ENCODE measurements at regions not wholly inside any gene's neighbourhood (a gene's known extent, or its start where the extent isn't known, plus 50 kb on each side); places are given as distances from the start of the nearest gene placed in this dataset.

- Histone ChIP-seq H3K27ac (no peak overlapping the region), H3K27me3 (no peaks in the 10 kb centered on the region), H3K36me3 (no peaks in the 10 kb centered on the region), H3K9me3 (no peaks in the 10 kb centered on the region), H3K4me3 (no peak overlapping the region), H3K4me1 (no peaks in the 10 kb centered on the region)
- DNase-seq (no peak), ATAC-seq (no peak)
- TF ChIP-seq, protein P1, sequence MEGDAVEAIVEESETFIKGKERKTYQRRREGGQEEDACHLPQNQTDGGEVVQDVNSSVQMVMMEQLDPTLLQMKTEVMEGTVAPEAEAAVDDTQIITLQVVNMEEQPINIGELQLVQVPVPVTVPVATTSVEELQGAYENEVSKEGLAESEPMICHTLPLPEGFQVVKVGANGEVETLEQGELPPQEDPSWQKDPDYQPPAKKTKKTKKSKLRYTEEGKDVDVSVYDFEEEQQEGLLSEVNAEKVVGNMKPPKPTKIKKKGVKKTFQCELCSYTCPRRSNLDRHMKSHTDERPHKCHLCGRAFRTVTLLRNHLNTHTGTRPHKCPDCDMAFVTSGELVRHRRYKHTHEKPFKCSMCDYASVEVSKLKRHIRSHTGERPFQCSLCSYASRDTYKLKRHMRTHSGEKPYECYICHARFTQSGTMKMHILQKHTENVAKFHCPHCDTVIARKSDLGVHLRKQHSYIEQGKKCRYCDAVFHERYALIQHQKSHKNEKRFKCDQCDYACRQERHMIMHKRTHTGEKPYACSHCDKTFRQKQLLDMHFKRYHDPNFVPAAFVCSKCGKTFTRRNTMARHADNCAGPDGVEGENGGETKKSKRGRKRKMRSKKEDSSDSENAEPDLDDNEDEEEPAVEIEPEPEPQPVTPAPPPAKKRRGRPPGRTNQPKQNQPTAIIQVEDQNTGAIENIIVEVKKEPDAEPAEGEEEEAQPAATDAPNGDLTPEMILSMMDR (IDR thresholded peaks at IDR 0.05): no peak
- intact Hi-C loops (cut with DNase I): no loop called here
Measured at GRCh38 chr6:23562554-23562953, 563.5 kb upstream of the NRSN1 start.

DNA sequence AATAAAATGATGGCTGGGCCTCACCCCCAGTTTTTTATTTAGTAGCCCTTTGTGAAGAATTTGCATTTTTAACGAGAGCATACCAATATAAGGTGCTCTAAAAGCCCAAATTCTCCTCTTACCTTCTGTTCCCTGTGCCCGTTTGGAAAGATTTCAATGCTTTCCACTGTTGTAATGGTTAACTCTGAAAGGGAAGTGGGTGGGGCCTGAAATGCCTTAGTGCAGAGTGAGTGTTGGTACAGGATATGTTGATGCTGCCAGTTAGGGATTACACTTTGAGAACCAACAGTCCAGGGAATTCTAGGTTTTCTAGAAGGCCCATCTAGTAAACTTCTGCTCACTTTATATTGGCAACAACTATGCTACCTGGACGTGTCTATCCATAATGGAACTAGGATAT lies 562.7 kb upstream of the NRSN1 start:
- no peaks in the 10 kb centered on the region for H3K9me3 ChIP-seq
- TF ChIP-seq, protein P1 (IDR thresholded peaks at IDR 0.05): no peak
- H3K4me1 ChIP-seq: no peaks in the 10 kb centered on the region
- intact Hi-C loops (cut with DNase I): no loop called here
- no peaks in the 10 kb centered on the region for H3K36me3 ChIP-seq
- H3K27ac ChIP-seq: no peak overlapping the region
- DNase-seq (no peak), ATAC-seq (no peak)
- H3K4me3 ChIP-seq: no peak overlapping the region
- H3K27me3 ChIP-seq: no peaks in the 10 kb centered on the region

DNA sequence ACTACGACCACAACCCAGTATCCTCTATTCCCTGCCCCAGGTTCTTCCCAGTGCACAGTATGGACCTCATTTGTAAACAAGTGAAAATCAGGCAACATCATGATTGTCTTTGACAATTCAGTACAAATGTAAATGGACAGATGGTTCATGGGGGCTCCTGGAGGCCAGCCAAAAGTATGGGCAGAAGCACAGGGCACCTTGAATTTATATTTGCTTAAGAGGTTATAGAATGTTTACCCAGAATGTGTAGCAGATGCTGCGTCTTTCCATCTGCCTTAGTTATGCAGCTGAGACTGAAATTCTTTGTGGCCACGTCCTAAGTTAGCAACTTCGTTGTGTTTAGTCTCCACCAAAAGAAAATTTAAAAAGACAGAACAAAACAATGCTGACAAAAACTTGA lies 559.6 kb upstream of the NRSN1 start:
- Histone ChIP-seq H3K36me3 (no peaks in the 10 kb centered on the region), H3K27ac (no peak overlapping the region), H3K4me3 (no peak overlapping the region), H3K4me1 (no peaks in the 10 kb centered on the region), H3K27me3 (no peaks in the 10 kb centered on the region), H3K9me3 (no peaks in the 10 kb centered on the region)
- TF ChIP-seq, protein P1 (IDR thresholded peaks at IDR 0.05): no peak
- intact Hi-C loops (cut with DNase I): no loop called here
- DNase-seq: no peak
- no peak for ATAC-seq

DNA sequence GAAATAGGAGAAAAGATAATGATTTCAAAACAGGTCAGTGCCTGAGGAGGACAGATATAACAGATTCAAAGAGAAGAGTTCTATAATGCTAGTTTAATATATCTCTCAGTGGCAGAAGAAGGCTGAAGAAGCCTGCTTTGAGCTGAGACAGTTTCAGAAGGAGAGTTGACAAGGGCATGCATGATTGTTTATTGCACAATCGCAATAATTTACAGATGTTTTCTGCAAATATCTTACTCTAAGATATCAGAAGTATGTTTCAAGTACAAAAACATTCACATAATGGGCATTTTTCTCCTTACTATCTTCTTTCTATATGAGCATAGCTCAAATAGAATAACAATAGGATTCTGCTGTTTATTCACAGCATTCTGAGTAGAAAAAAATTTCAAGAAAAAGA lies 557.7 kb upstream of the NRSN1 start:
- DNase-seq: no peak
- no peak overlapping the region for H3K4me3 ChIP-seq
- intact Hi-C loops (cut with DNase I): no loop called here
- H3K36me3 ChIP-seq: no peaks in the 10 kb centered on the region
- TF ChIP-seq, protein P1 (IDR thresholded peaks at IDR 0.05): no peak
- no peaks in the 10 kb centered on the region for H3K4me1 ChIP-seq
- no peak for ATAC-seq
- no peaks in the 10 kb centered on the region for H3K27me3 ChIP-seq
- H3K27ac ChIP-seq: no peak overlapping the region
- no peaks in the 10 kb centered on the region for H3K9me3 ChIP-seq

DNA sequence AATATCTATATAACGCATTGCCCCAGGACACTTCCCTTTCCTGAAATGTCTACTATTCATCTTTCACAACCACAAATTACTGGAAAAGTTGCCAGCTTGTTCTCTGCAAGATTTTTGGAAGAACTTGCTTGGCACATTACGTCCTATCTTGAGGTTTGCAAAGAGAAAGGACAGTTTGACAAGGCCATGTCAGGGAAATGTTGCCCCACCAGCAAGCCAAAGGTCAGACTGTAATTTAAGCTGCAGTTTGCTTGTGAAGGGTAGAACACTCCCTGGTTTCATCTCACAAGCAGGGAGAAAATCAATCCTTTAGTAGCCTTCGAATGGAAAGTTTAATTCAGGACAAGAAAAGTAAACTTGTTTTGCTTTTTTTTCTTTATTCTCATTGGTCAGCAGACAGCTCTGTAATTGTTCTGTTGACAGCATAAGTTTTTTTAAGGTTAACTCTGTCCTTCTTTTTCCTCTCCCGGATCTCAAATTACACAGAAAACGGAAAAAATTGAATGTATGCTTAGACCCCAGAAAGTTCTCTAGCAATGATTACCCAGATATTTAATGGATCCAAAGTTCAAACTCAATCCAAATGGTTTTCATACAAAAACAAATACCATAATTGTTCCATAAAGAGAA lies 541.8 kb upstream of the NRSN1 start:
- Histone ChIP-seq H3K27ac (no peak overlapping the region), H3K27me3 (no peaks in the 10 kb centered on the region), H3K4me1 (no peaks in the 10 kb centered on the region), H3K36me3 (no peaks in the 10 kb centered on the region), H3K4me3 (no peak overlapping the region), H3K9me3 (no peaks in the 10 kb centered on the region)
- ATAC-seq (no peak), DNase-seq (no peak)
- TF ChIP-seq, protein P1 (IDR thresholded peaks at IDR 0.05): no peak
- intact Hi-C loops (cut with DNase I): no loop called here

DNA sequence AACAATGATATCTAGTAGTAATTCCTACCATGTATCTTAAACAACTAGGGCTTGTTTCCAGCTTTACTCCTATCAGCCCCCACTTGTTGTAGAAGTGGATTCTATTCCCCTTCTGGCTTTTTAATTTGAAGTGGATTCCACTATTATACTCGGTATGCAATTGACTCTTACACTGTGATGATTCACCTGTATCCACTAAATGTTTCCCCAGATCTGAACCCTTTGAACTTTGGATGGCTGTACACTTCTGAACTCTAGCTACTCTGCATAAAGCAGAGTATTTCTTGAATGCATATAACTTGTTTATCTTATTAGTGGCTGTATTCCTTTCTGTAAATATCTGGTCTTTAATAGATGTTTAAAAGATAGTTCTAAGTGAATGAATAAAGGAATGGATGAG lies 538.4 kb upstream of the NRSN1 start:
- DNase-seq: no peak
- no peak for ATAC-seq
- no peaks in the 10 kb centered on the region for H3K27me3 ChIP-seq
- no peak overlapping the region for H3K4me3 ChIP-seq
- no peaks in the 10 kb centered on the region for H3K4me1 ChIP-seq
- H3K27ac ChIP-seq: no peak overlapping the region
- TF ChIP-seq, protein P1 (IDR thresholded peaks at IDR 0.05): no peak
- no peaks in the 10 kb centered on the region for H3K36me3 ChIP-seq
- no peaks in the 10 kb centered on the region for H3K9me3 ChIP-seq
- intact Hi-C loops (cut with DNase I): no loop called here
